ENCODE measurements at regions not wholly inside any gene's neighbourhood (a gene's known extent, or its start where the extent isn't known, plus 50 kb on each side); places are given as distances from the start of the nearest gene placed in this dataset.

- no peak for DNase-seq (ENCODE audit: low read depth in 2 of 2)
Measured at GRCh38 chr9:7984692-7985091, 185.1 kb upstream of the DMAC1 start.

DNA sequence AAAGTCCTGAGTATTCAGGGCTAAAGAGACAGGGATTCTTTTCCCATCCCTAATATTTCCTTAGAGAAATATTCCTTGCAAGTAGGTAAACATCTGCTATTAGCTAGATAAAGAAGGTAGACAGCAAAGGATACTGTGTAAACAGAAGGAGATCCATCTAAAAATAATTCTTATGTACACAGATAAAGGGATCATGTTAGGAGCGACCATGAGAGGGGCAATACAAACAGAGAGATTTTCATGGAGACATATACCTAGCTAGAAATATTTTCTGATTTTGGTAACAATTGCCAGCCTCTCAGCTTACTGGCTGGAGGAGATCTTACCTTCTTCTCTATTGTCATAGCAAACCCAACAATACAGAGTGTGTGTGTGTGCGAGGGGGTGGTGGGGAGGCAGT lies 184.6 kb upstream of the DMAC1 start:
- DNase-seq (ENCODE audit: low read depth in 2 of 2): no peak

- no peak for DNase-seq (ENCODE audit: low read depth in 2 of 2)
Measured at GRCh38 chr9:7983490-7983889, 183.9 kb upstream of the DMAC1 start.

- no peak for DNase-seq (ENCODE audit: low read depth in 2 of 2)
Measured at GRCh38 chr9:7982907-7983306, 183.3 kb upstream of the DMAC1 start.

DNA sequence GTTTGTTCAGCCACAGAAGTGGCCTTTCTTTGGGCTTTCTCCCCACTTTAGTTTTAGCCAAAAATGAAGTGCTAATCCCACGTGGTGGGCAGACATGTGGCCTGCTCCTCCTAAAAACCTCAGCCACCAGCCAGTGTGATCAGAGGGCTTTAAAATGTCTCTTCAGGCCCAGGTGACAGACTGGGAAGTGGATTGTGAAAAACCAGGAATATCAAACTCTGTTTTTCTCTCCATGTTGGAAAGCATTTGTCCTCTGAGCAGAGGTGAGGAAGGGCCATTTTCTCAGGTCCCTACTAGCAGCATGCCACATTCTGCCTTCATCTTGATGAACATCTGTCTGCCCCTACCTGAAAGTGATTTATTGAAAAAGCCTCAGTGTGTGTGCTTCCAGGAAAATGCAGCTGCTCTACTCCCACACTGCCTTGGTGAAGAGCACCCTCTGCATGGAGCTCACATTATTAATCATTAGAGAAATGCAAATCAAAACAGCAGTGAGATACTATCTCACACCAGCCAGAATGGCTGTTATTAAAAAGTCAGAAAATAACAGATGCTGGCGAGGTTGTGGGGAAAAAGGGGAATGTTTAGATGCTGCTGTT lies 181.2 kb upstream of the DMAC1 start:
- DNase-seq (ENCODE audit: low read depth in 2 of 2): no peak

DNA sequence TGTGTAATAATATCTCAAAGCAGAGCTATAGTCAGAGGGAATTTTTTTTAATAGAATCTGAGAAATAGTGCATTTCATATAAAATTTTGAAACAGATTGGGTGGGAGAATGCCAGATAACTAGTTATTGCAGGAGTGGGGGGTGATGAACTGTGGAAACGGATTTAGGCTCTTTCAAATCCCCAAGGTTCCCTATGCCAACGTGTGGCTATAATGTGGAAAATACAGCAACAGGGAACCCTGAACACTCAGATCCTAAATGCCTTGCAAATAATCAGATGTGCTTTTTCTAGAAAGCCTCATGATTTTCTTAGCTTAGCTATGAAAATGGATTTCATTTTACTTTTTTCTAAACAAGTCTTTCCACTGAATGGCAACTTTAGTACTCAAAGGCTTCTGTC lies 180.5 kb upstream of the DMAC1 start:
- no peak for DNase-seq (ENCODE audit: low read depth in 2 of 2)

- no peak for DNase-seq (ENCODE audit: low read depth in 2 of 2)
Measured at GRCh38 chr9:7979611-7980010, 180.0 kb upstream of the DMAC1 start.

- DNase-seq (ENCODE audit: low read depth in 2 of 2): no peak
Measured at GRCh38 chr9:7977586-7977985, 178.0 kb upstream of the DMAC1 start.

DNA sequence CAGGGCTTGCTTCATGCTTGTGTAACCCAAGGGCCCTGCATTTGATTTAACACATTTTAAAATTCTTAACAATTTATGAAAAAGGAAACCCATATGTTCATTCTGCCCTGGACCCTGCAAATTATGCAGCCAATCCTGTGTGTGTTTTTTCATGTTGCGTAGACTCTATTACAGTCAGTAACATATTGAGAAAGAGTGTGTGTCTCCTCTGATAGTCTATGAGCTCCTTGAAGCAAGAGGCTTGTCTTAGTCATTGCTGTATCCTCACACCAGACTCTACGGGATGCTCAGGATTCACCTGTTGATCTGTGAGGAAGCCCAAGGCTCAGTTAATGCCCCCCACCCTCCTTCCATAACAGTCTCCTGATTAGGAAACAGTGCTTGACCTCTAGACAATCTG lies 177.3 kb upstream of the DMAC1 start:
- DNase-seq (ENCODE audit: low read depth in 2 of 2): no peak

- DNase-seq (ENCODE audit: low read depth in 2 of 2): no peak
Measured at GRCh38 chr9:7976167-7976755, 176.7 kb upstream of the DMAC1 start.

DNA sequence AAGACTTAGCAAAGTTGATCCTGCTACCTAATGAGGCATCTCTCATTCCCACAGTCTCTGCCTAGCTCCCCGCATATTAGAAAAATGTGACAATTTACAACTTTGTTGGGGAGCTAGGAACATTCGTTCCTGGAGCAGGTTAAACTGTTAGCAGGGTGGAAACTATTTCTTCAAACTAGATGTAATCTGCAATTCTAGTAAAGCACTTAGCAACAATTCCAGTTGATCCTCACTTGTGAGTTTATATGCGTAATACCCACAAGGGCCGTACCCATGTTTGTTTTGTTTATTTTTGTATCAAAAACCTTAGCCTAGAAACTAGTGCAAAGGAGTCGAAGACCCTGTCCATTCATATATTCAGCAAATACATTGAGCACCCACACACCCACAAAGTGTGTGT lies 175.8 kb upstream of the DMAC1 start:
- DNase-seq (ENCODE audit: low read depth in 2 of 2): no peak

GRCh38 chr9:7974335-7974960 lies 174.9 kb upstream of the DMAC1 start:
- no peak for DNase-seq (ENCODE audit: low read depth in 2 of 2)

- DNase-seq (ENCODE audit: low read depth in 2 of 2): no peak
Measured at GRCh38 chr9:7973123-7973522, 173.5 kb upstream of the DMAC1 start.

DNA sequence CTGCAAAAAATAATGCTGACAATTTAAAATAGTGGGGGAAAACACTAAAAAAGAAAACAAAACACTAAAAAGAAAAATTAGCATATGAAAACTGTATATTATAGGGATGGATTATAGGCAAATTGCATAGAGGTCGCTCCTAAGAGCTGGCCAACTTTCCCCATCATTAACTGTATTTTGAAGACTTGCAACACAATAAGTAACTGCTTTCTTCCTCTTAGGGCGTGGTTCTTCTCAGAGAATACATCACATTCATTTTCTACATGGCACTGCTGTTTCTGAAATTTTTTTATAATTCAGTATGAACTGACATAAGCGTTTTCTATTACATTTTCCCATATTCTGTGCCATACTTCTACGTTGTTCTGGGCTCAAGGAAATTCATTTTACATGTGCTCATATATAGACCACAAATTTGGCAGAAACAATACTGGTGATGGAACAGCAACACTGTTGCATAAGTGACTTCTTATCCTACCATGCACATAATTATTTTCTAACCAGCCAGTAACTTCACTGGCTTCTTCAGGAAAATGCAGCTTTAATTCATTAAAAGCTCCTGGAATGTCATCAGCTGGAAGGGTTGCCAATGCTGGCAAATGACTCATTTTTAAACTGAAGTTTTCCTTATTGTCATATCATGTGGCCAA lies 171.2 kb upstream of the DMAC1 start:
- DNase-seq (ENCODE audit: low read depth in 2 of 2): no peak

DNA sequence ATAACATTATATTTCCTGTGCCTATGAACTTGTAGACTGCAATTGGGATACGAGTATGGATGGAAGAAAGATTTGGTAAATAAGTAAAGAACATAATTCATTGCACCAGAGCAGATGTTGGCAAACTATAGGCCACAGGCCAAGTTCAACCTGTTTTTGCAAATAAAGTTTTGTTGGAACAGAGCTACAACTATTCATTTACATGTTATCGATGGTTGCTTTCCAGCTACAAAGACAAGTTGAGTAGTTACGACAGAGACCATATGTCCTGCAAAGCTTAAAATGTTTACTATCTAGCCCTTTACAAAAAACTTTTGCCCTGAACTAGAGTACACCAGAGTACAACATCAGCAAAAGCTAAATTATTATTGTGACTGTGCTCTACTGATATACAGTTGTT lies 169.1 kb upstream of the DMAC1 start:
- DNase-seq (ENCODE audit: low read depth in 2 of 2): no peak

GRCh38 chr9:7967851-7968250 lies 168.3 kb upstream of the DMAC1 start:
- no peak for DNase-seq (ENCODE audit: low read depth in 2 of 2)

- no peak for DNase-seq (ENCODE audit: low read depth in 2 of 2)
Measured at GRCh38 chr9:7967093-7967827, 167.7 kb upstream of the DMAC1 start.

DNA sequence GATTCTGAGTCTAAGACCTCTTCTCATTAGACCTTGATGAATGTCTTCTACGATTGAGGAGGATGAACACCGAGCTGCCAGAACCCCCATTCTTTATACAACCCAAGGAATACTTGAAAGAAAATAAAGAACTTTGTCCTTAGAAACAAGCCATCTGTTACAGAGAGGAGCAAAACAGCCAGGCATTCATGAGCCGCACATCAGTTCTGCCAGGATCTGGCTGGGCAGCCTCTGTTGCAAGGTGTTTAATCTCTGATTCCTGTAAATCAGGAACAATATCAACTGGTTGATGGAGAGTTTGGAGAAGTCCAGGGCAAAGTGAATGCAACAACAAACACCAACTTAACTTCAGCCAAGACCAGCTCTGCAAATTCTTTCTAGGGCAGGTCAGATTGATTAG lies 165.5 kb upstream of the DMAC1 start:
- no peak for DNase-seq (ENCODE audit: low read depth in 2 of 2)

DNA sequence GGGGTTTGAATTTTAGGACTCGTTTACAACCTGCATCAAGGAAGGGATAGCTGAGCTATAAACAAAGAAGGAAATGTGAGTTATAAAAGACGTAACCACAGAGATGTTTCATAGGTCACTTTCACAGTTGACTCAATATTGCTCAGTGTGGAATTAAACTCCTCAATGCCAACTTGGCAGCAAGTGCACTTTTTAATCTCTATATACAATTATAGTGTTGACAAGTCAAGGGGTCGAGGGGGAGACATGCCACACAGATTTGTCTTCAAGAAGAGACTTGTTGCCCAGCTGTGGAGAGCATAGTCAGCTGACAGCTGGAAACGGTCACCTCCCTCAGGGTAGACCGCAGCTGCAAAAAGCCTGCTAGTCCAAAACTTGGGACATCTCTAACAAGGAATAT lies 163.4 kb upstream of the DMAC1 start:
- no peak for DNase-seq (ENCODE audit: low read depth in 2 of 2)

GRCh38 chr9:7961076-7961475 lies 161.5 kb upstream of the DMAC1 start:
- DNase-seq (ENCODE audit: low read depth in 2 of 2): no peak

GRCh38 chr9:7960320-7961050 lies 160.9 kb upstream of the DMAC1 start:
- no peak for DNase-seq (ENCODE audit: low read depth in 2 of 2)

- no peak for DNase-seq (ENCODE audit: low read depth in 2 of 2)
Measured at GRCh38 chr9:7957803-7958202, 158.2 kb upstream of the DMAC1 start.
